GM12873 (cell line): ENCODE measurements at regions not wholly inside any gene's neighbourhood (a gene's known extent, or its start where the extent isn't known, plus 50 kb on each side); places are given as distances from the start of the nearest gene placed in this dataset.

Source experiments
- CTCF ChIP-seq: IDR thresholded peaks from 2 replicates; pipeline ENCODE4 v1.5.1; 2012; ENCODE audit warnings: low read depth, mild to moderate bottlenecking, moderate library complexity, low read length, control low read depth; ENCODE audit not compliant: insufficient read depth; ENCODE audit errors: missing control alignments

GRCh38 chrX:42077675-42078074 lies 154.3 kb upstream of the CASK start:
- TF ChIP-seq CTCF = no peak

- TF ChIP-seq CTCF = no peak
These were observed 151.7 kb upstream of the CASK start for GRCh38 chrX:42075032-42075431.

GRCh38 chrX:42073448-42073847 lies 150.1 kb upstream of the CASK start:
- TF ChIP-seq CTCF = no peak

GRCh38 chrX:42070866-42071265 lies 147.5 kb upstream of the CASK start:
- no peak for TF ChIP-seq CTCF

- TF ChIP-seq CTCF = no peak
These were observed 130.9 kb upstream of the CASK start for GRCh38 chrX:42054256-42054655.

GRCh38 chrX:42050345-42050744 lies 127.0 kb upstream of the CASK start:
- TF ChIP-seq CTCF = no peak

GRCh38 chrX:42047886-42048285 lies 124.5 kb upstream of the CASK start:
- TF ChIP-seq CTCF = no peak
